GM19463 (cell line): ENCODE measurements at regions not wholly inside any gene's neighbourhood (a gene's known extent, or its start where the extent isn't known, plus 50 kb on each side); places are given as distances from the start of the nearest gene placed in this dataset.
A peak's percentile ranks its signal among the peaks of the same experiment; 100 is the strongest.
"Not testable (repeated sequence)": the region's sequence is repeated elsewhere in the genome, so short reads cannot be mapped to it uniquely, and the experiment has no call there.

ENCODE experiments used
- ATAC-seq: cut with Tn5 transposase; IDR thresholded peaks from one replicate; pipeline ENCODE4 v1.9.1; 2021; ENCODE audit warnings: mild to moderate bottlenecking, moderate library complexity; ENCODE audit not compliant: unreplicated experiment

DNA sequence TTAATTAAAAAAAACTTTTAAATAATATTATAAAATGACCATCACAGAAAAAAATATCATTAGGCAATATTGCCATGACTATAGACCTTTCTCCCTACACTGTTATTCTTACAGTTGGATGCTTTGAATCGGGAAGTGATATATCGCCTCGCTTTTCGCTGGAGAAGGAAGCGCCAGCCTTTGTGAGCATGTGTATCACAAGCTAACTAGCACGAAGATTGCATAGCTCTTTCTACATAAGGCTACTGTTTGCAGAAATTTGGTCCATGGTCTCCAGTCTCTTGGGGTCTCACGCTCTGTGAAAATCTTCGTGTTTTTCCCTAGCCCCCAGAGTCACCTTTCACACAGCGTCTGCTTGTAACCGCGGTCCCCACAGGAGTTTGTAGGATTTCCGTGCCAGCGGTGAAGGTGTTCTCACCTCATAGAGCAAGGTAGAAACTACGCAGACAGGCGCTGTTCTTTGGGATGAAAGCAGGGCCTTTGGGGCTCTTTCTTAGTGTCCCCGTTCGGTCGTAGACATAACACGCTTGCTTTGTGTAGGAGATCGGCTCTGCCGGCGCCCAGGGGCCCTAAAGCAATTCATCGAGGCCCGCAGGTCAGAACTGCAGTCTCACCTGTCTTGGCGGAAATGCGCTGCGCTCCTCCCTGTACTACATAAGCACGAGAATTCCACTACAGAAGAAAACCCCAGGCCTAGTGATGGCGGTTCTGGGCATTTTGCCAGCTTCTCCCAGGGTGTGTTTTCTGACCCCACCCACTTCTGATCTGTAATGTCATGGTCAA lies 214.5 kb upstream of the NOTCH2NLA start:
- ATAC-seq: not testable (repeated sequence)

DNA sequence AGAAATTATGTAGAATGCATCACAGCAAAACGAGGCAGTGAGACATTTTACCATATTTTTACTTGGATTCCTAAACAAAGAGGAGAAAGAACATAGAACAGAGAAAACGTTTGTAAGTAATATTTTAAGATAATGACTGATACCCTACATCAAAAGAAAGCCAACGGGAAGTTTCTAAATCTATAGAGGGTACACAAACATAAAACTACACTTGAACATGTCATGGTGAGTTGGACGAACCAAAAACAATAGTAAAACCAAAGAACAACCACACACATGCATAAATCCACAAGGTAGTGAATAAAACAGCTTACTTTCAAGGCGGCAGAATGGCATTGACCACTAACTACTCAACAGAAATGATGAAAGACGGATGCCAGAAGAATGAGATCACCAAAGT lies 209.7 kb upstream of the NOTCH2NLA start:
- ATAC-seq: not testable (repeated sequence)

DNA sequence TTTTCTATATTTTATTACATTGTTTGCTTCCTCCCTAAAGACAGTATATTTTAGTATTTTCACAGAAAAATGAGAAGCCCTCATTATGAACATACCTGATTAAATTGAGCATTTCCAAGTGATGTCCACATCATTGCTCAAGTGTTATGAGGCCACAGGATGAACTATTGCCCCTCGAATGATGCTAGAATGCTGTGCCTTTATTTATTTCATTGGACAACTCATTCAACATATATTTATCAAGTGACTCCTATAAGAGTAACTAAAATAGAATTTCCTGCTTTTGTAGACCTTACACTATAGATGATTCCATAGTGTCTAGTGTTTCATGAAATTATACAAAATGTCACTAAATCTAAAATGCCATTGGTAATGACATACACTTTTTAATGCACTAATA lies 187.8 kb upstream of the NOTCH2NLA start:
- ATAC-seq: not testable (repeated sequence)

DNA sequence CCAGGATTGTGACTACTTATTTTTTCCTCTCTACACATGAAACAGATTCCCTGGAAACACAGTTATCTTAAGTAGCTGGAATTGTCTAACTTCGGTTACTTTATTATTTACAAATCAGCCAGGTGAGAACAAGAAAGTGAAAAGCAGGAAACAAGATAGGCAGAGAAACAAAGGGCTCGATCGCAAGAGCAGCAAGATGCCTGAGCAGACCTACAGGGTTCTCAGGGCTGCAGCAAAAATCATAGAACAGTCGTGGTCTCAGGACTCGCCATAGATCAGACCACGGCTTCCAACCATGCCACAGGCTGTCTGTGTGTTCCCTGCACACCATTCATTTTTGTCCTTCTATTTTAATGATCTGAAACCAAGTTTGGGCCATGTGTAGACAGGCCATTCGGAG lies 186.2 kb upstream of the NOTCH2NLA start:
- not testable (repeated sequence) for ATAC-seq

DNA sequence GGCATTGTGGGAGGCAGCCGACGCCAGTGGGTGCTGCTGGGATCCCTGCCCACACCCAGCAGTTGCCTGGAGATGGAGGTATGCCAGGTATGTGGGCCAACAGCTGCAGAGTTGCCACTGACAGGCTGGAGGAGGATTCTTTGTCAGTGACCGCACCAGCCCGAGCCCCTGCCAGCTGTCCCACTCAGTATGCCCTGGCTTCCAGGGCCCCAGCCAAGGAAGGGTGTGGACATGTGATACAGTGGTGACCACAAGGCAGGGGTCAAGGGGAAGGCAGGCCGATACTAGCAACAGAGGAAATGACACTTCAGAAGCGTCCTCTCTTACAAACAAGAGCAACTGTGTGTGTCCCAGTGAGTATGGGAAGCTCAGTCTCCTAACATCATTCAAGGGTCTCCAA lies 185.1 kb upstream of the NOTCH2NLA start:
- not testable (repeated sequence) for ATAC-seq

DNA sequence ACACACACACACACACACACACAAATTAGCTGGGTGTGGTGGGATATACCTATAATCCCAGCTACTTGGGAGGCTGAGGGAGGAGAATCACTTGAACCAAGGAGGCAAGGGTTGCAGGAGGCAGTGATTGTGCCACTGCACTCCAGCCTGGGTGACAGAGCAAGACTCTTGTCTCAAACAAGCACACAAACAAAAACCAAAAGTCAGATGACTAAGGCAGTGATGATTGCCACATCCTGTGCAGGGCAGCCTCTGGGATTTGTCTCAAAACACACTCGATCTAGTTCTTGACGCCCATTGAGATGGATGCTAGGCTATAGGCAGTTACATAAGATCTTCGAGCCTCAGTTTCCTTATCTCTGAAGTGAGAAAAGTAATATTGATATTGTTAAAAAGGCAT lies 183.1 kb upstream of the NOTCH2NLA start:
- not testable (repeated sequence) for ATAC-seq

DNA sequence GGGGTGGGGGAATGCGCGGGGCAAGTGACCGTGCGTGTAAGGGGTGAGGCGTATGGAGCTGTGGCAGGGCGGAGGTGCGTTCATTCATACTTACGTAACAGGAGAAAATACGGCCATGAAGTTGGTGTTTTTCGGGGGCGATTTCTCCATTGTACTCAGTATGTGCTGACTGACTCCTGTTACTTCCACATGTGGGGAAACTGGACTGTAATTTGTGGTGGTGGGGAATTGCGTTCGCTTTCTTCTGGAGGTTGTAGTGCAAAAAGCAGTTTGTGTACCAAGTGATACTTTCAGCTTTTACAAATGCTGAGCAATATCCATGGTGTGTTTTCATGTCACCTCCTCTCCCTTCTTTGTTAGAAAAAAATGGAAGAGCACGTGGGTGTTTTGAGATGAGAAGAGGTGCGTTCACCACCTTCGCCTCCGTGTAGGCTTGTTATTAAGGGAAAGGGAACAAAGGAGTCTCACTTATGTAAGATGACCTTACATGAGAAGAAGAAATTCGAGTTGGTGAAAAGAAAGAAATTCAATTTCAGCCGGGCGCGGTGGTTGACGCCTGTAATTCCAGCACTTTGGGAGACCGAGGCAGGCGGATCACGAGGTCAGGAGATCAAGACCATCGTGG lies 181.1 kb upstream of the NOTCH2NLA start:
- not testable (repeated sequence) for ATAC-seq

DNA sequence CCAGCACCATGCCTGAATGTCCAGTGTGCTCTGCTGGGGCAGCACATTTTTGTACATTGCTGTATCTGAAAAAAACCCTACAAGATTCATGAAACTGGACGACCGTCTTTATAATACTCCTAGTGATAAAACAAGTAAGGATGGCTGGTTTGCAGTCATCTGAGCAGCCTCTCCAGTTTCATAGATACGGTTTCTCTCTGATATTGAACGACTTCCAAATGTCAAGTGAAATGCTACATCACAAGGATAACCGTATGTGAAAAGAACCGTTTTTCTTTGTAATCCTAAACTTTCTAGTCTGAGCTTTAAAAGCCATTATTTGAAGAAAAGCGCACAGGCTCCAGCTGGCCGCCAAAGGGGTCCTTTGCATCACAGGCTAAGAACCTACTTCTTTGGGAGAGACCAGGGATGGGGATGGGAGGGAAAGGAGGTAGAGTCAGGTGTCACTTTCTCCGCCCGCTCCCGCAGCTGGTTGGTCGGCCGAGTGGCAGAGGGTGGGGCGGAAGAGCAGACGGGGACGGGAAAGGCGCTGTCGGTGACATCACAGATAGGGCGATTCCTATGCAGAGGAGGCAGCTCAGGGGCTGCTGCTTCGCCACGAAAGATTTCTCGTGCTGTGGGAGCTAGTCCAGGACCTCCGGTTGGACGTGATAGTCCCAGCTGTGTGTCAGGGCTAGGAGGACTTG lies 180.4 kb upstream of the NOTCH2NLA start:
- ATAC-seq: not testable (repeated sequence)

DNA sequence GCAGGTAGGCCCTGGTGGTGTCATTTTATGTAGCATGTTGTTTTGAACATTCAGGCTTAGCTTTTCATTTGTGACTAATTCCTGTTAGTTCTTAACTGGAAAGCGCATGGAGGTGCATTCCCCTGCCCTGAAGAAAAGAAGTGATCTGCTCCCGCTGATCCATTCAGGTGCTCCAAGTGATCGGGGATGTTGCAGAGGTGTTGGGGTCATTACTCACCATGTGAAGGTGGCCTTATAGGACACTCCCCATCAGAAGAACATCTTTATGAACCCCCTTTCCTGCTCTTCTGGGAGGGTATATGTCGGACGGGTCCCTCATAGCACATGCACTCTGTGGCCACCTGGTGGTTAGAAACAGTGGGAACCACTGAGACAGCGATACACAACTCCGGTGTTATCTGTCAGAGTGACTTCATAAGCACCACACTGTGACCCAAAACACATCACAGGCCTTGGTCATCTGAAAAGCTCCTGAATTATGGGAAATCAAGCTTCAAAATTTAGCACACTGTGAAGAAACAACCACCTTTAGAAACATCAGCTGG lies 172.5 kb upstream of the NOTCH2NLA start:
- ATAC-seq: not testable (repeated sequence)

DNA sequence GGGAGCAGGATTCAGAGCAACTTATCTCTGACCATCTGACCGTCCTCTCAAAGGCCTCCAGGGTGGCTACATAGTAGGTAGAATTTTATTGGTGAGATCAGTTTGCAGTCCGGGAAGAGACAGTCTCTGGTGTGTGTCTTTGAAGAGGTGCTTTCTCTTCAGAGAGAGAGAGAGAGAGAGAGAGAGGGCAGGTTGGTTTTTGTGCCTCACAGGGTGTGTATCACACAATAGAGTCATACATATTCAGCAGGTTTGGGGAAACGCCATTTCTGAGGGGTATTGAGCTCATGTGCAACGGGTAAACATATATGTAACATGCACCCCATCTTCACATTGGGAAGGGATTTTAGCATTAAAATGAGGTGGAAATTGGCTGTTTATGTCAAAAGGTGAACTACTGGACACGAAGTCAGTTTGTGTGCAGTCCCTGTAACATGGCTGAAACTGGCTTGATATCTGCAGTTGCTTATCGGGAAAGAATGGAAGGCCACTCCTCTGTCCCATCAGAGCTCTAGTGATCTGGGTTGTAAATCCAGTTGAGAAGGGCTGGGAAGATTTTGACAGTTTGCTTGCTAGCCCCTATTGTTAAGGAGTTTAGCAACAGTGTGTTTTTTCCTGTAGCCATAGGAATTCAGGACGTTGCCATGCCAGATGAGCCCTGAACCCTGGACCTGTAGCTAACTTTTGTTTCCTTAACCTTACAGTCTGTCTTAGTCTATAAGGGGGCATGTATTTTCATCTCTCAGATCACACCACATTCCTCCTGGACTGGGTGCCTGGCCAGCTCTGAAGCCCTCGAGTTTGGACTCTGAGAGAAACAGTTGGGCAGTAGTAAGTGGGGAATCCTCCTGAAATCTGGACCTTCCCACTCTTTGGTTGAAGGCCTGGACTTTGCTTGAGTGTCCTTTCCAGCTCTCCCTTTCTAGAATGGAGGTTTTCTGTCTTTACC lies 171.6 kb upstream of the NOTCH2NLA start:
- not testable (repeated sequence) for ATAC-seq

DNA sequence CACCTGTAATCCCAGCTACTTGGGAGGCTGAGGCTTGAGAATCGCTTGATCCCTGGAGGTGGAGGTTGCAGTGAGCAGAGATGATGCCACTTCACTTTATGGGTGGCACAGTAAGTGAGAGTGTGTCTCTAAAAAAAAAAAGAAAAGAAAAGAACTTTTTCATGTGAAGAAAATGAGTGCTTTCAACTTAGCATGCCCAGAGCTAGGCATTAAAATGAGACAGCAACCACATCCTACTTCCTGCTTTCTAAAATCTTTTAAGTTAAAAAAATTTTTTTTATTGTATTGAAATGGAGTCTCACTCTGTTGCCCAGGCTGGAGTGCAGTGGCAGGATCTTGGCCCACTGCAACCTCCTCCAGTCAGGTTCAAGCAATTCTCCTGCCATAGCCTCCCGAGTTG lies 170.4 kb upstream of the NOTCH2NLA start:
- not testable (repeated sequence) for ATAC-seq

DNA sequence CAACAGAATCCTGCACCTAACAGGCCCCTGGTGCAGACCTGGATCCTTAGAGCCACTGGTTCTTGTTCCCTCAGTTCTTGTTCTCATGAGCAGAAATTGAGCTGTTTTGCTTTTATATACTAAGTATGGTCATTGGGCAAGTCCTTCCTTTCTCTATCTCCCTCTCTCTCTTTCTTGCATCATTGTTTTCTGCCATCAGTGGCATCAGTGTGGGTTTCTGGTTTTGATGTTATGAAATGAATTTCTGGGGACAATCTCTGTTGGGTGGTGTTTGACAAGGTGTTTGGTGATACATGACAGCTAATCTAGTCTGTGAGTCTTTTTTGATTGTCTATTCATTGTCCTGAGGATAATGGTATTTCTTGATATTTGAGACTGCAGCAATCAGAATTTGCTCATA lies 168.0 kb upstream of the NOTCH2NLA start:
- not testable (repeated sequence) for ATAC-seq

DNA sequence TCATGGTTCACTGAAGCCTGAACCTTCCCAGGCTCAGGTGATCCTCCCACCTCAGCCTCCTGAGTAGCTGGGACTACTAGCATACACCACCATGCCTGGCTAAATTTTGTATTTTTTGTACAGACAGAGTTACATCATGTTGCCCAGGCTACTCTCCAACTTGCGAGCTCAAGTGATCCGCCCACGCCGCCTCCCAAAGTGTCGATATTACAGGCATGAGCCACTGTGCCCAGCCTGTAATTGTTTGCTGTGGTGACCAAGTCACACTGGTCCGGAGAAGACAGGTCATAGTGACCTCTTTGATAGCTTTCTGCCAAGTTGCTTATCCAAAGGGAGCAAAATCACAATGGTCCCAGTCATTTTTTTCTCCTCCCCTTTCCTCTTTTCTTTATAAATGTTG lies 167.4 kb upstream of the NOTCH2NLA start:
- not testable (repeated sequence) for ATAC-seq

DNA sequence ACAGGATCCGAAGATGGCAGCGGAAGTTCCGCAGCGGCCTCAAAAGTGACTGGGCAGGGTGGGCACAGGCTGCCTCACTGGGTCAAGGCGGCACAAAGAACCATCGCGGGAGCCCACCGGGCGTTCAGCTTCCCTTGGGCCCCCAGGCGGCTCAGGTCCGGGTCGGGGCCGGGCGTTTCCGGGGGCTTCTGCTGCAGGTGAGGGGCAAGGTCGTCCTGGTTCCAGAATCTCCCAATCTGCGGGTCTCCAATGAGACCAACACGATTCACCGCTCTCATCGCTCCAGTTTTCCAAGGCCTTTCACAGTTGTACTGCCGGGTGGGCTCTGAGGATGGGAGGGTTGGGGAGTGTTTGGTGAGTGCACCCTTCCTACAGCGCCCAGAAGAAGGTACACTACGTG lies 165.0 kb upstream of the NOTCH2NLA start:
- not testable (repeated sequence) for ATAC-seq

DNA sequence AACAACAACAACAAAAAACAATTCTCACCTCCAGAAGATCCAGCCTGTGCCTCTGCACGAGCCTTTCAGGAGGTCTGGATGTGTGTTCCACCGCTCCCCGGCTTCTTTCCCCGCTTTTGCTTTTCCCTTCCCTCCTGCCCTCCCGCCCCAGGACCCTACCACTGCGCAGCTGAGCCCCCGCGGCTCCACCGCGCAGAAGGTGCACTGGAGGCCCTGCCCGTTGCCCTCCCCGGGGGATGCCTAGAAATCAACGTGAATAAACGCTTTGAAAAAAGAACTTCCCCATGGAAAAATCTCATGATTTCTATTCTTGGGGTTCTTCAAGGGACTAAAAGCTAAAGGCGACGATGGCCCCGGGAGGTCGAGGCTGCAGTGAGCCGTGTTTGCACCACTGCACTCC lies 164.3 kb upstream of the NOTCH2NLA start:
- not testable (repeated sequence) for ATAC-seq

DNA sequence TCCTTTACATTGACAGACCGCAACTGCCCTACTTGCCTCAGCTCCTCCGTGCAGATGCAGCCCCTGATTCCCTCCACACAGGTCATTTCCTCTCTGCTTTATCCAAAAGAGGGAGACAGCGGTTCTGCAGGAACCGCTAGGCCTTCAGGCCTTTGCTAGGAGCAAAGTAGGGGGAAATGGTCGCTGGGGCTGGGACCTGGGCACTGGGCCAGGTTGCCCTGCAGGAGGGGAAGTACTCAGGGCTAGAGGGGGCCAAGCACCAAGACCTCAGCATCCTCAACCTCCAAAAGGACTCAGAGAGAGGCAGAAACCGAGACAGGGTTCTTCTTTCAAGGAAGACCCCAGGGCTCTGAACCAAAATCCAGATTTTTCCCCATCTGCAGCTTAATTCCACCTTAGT lies 160.4 kb upstream of the NOTCH2NLA start:
- ATAC-seq: not testable (repeated sequence)

DNA sequence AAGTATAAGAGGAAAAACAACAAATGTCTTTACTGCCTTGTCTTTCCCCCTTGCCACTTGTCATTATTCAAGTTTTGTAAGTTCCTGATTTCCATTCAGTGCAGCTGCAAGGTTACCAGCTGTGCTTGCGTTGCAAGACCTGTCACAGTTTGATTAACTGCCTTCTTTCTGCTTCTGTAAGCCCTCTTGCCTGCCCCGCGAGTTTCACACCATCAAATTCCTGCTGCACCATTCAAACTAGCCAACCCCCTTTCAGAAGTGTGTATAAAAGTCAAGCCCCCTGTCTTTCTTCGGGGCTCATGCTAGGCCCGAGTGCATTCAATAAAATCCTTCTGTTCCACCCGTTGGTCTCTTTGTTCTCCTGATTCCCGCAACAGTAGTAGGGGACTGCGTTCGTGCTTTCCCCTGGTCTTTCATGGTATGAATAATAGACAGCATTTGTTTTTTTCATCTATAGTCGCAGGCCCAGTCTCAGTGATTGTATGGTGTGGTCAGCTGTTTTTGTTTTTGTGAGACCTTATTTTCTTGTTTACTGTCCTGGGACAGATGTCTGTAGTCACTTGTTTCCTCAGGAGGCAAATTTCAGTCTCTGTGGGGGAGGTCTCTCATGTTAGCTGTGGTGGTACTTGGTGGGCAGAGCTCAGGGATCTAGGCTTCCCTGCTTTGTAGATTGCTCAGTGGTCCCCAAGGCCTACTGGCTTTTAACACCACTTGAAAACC lies 159.1 kb upstream of the NOTCH2NLA start:
- ATAC-seq: peak; percentile 29

DNA sequence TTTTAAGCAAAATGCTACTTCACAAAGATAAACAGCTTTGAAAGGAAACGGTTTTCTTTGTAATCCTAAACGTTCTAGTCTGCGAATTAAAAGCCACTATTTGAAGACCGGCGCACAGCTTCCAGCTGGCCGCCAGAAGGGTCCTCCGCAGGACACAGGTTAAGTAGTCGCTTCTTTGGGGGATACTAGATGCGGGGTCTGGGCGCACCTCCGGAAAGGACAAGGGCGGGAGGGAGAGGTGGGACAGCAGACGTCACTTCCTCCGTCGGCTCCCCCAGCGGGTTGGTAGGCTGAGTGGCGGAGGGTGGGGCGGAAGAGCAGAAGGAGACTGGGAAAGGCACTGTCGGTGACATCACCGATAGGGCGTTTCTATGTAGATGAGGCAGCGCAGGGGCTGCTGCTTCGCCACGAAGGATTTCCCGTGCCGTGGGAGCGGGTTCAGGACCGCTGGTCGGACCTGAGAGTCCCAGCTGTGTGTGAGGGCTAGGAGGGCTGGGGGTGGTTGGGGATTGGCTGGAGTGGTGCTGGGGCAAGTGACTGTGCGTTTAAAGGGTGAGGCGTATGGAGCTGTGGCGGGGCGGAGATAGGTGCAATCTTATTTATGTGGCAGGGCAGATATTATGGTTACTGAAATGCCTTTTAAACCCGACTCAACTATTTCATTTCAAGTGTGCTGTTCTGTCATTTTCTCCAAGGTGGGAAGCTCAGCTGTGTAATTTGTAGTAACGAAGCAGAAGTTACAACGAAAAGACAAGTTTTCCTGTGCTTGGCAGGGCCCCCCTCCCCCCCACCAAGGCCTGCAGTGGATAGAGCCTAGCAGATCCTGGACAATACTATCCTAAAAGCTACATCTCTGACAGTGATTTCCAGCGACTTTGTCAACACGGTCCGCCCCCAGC lies 158.3 kb upstream of the NOTCH2NLA start:
- ATAC-seq: peak; percentile 98

DNA sequence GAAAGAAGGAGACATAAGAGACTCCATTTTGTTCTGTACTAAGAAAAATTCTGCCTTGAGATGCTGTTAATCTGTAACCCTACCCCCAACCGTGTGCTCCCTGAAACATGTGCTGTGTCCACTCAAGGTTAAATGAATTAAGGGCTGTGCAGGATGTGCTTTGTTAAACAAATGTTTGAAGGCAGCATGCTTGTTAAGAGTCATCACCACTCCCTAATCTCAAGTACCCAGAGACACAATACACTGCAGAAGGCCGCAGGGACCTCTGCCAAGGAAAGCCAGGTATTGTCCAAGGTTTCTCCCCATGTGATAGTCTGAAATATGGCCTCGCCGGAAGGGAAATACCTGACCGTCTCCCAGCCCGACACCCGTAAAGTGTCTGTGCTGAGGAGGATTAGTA lies 152.4 kb upstream of the NOTCH2NLA start:
- not testable (repeated sequence) for ATAC-seq
